Neural progenitor cell (in vitro differentiated cells): ENCODE measurements at regions not wholly inside any gene's neighbourhood (a gene's known extent, or its start where the extent isn't known, plus 50 kb on each side); places are given as distances from the start of the nearest gene placed in this dataset.

Experiments
- DNase-seq: peaks from one replicate; pipeline ENCODE4 v3.0.0-alpha.2; 2016; ENCODE audit warnings: low spot score
- H2AFZ ChIP-seq: fragments of 200-600 bp; sonication (generic); replicated peaks from 2 replicates; pipeline ENCODE4 v1.6.1; 2016; ENCODE audit warnings: antibody characterized with exemption
- H3F3A ChIP-seq: fragments of 200-600 bp; sonication (generic); 2 replicates; pipeline ENCODE4 v1.6.1; 2016; ENCODE audit warnings: antibody characterized with exemption, low read depth
- H3K27ac ChIP-seq: fragments of 200-600 bp; sonication (generic); 2 replicates; pipeline ENCODE4 v1.5.1; 2016; ENCODE audit warnings: mild to moderate bottlenecking
- H3K27me3 ChIP-seq: fragments of 200-600 bp; sonication (generic); 2 replicates; pipeline ENCODE4 v1.6.1; 2016; ENCODE audit warnings: mild to moderate bottlenecking, moderate library complexity
- H3K36me3 ChIP-seq: fragments of 200-600 bp; sonication (generic); 2 replicates; pipeline ENCODE4 v1.5.1; 2016
- H3K4me1 ChIP-seq: fragments of 200-600 bp; sonication (generic); 2 replicates; pipeline ENCODE4 v1.6.1; 2016; ENCODE audit warnings: mixed run types
- H3K4me2 ChIP-seq: fragments of 200-600 bp; sonication (generic); 2 replicates; pipeline ENCODE4 v1.6.1; 2016
- H3K4me3 ChIP-seq: fragments of 200-600 bp; sonication (generic); 2 replicates; pipeline ENCODE4 v1.5.1; 2016
- H3K79me2 ChIP-seq: fragments of 200-600 bp; sonication (generic); 2 replicates; pipeline ENCODE4 v1.6.1; 2016; ENCODE audit warnings: low read depth
- H3K9ac ChIP-seq: fragments of 200-600 bp; sonication (generic); 2 replicates; pipeline ENCODE4 v1.6.1; 2016
- H3K9me3 ChIP-seq: fragments of 200-600 bp; sonication (generic); 2 replicates; pipeline ENCODE4 v1.5.1; 2016; ENCODE audit warnings: low read depth
- H4K20me1 ChIP-seq: fragments of 200-600 bp; sonication (generic); 2 replicates; pipeline ENCODE4 v1.6.1; 2016; ENCODE audit warnings: low read depth
- H3K27ac Mint-ChIP-seq: 3 replicates; pipeline ENCODE4 v1.8.0; 2021; ENCODE audit warnings: mixed read lengths
- H3K27me3 Mint-ChIP-seq: 2 replicates; pipeline ENCODE4 v1.8.0; 2022; ENCODE audit warnings: low read depth, mild to moderate bottlenecking, inconsistent platforms, moderate library complexity, mixed read lengths; ENCODE audit not compliant: insufficient read depth
- H3K36me3 Mint-ChIP-seq: 3 replicates; pipeline ENCODE4 v1.8.0; 2021; ENCODE audit warnings: mixed read lengths
- H3K4me1 Mint-ChIP-seq: 3 replicates; pipeline ENCODE4 v1.8.0; 2021; ENCODE audit warnings: mixed read lengths
- H3K4me3 Mint-ChIP-seq: 3 replicates; pipeline ENCODE4 v1.8.0; 2021; ENCODE audit warnings: mild to moderate bottlenecking, moderate library complexity, mixed read lengths
- H3K9me3 Mint-ChIP-seq: 3 replicates; pipeline ENCODE4 v1.8.0; 2020; ENCODE audit warnings: mixed read lengths
- CTCF ChIP-seq: fragments of 200-600 bp; sonication (generic); IDR thresholded peaks from 2 replicates; pipeline ENCODE4 v1.5.1; 2017; ENCODE audit warnings: antibody characterized with exemption, mild to moderate bottlenecking
- EZH2 ChIP-seq: fragments of 200-600 bp; sonication (generic); IDR thresholded peaks from 2 replicates; pipeline ENCODE4 v1.6.1; 2017; ENCODE audit warnings: antibody characterized with exemption, mild to moderate bottlenecking, moderate library complexity
- EZH2phosphoT487 ChIP-seq: fragments of 200-600 bp; sonication (generic); IDR thresholded peaks from 2 replicates; pipeline ENCODE4 v1.6.1; 2017; ENCODE audit warnings: antibody characterized with exemption

GRCh38 chr10:106320078-106320477 lies 844.4 kb downstream of the SORCS1 start:
- H3K79me2 ChIP-seq: no peaks in the 10 kb centered on the region
- H3K27me3 Mint-ChIP-seq: no peaks in the 10 kb centered on the region

GRCh38 chr10:106317554-106317953 lies 847.0 kb downstream of the SORCS1 start:
- H3F3A ChIP-seq: no peaks in the 10 kb centered on the region
- Mint-ChIP-seq H3K4me1 (peaks cover 13% of the 10 kb centered on the region), H3K4me3 (no peak overlapping the region), H3K9me3 (peaks cover 2% of the 10 kb centered on the region), H3K27ac (no peak overlapping the region), H3K27me3 (no peaks in the 10 kb centered on the region), H3K36me3 (no peaks in the 10 kb centered on the region)
- no peak for DNase-seq
- H3K36me3 ChIP-seq: no peaks in the 10 kb centered on the region
- no peaks in the 10 kb centered on the region for H3K9me3 ChIP-seq
- TF ChIP-seq EZH2: no peak
- TF ChIP-seq EZH2phosphoT487: no peak
- TF ChIP-seq CTCF: no peak
- no peaks in the 10 kb centered on the region for H4K20me1 ChIP-seq
- no peak overlapping the region for H3K27ac ChIP-seq
- no peaks in the 10 kb centered on the region for H3K27me3 ChIP-seq
- H3K9ac ChIP-seq: no peak overlapping the region
- H3K4me3 ChIP-seq: no peak overlapping the region
- no peaks in the 10 kb centered on the region for H3K79me2 ChIP-seq
- peaks cover 2% of the 10 kb centered on the region for H3K4me1 ChIP-seq
- no peak overlapping the region for H3K4me2 ChIP-seq
- H2AFZ ChIP-seq: no peak overlapping the region

More at GRCh38 chr10:106320078-106320477, 844.4 kb downstream of the SORCS1 start:
- H3K36me3 Mint-ChIP-seq: no peaks in the 10 kb centered on the region
- Histone ChIP-seq H3K27ac (no peak overlapping the region), H3K9me3 (no peaks in the 10 kb centered on the region), H3K27me3 (no peaks in the 10 kb centered on the region), H3K4me3 (no peak overlapping the region), H4K20me1 (no peaks in the 10 kb centered on the region), H2AFZ (no peak overlapping the region), H3K9ac (no peak overlapping the region), H3K4me2 (no peak overlapping the region), H3K4me1 (peaks cover 2% of the 10 kb centered on the region), H3K36me3 (no peaks in the 10 kb centered on the region), H3F3A (no peaks in the 10 kb centered on the region)
- no peak for DNase-seq
- no peak overlapping the region for H3K4me3 Mint-ChIP-seq
- H3K27ac Mint-ChIP-seq: no peak overlapping the region
- no peaks in the 10 kb centered on the region for H3K9me3 Mint-ChIP-seq
- TF ChIP-seq EZH2phosphoT487 (no peak), CTCF (no peak), EZH2 (no peak)
- peaks cover 21% of the 10 kb centered on the region for H3K4me1 Mint-ChIP-seq

- H3K27ac Mint-ChIP-seq: no peak overlapping the region
- H3F3A ChIP-seq: peaks cover 5% of the 10 kb centered on the region
- H3K27ac ChIP-seq: no peak overlapping the region
- no peak overlapping the region for H3K4me2 ChIP-seq
- H3K4me3 ChIP-seq: no peak overlapping the region
- TF ChIP-seq EZH2phosphoT487: no peak
- TF ChIP-seq EZH2: no peak
- TF ChIP-seq CTCF: no peak
- H3K9me3 ChIP-seq: no peaks in the 10 kb centered on the region
- H3K36me3 ChIP-seq: no peaks in the 10 kb centered on the region
- DNase-seq: no peak
- H3K27me3 Mint-ChIP-seq: peaks cover 6% of the 10 kb centered on the region
- H3K4me3 Mint-ChIP-seq: no peak overlapping the region
- no peaks in the 10 kb centered on the region for H3K27me3 ChIP-seq
- peaks cover 7% of the 10 kb centered on the region for H3K9me3 Mint-ChIP-seq
- H4K20me1 ChIP-seq: no peaks in the 10 kb centered on the region
- H3K4me1 ChIP-seq: peaks cover 21% of the 10 kb centered on the region
- H3K36me3 Mint-ChIP-seq: no peaks in the 10 kb centered on the region
- no peaks in the 10 kb centered on the region for H3K79me2 ChIP-seq
- H3K4me1 Mint-ChIP-seq: peaks cover 44% of the 10 kb centered on the region
- H3K9ac ChIP-seq: no peak overlapping the region
- no peak overlapping the region for H2AFZ ChIP-seq
Measured at GRCh38 chr10:106313041-106313440, 851.5 kb downstream of the SORCS1 start.
